ENCODE measurements at regions not wholly inside any gene's neighbourhood (a gene's known extent, or its start where the extent isn't known, plus 50 kb on each side); places are given as distances from the start of the nearest gene placed in this dataset.

DNA sequence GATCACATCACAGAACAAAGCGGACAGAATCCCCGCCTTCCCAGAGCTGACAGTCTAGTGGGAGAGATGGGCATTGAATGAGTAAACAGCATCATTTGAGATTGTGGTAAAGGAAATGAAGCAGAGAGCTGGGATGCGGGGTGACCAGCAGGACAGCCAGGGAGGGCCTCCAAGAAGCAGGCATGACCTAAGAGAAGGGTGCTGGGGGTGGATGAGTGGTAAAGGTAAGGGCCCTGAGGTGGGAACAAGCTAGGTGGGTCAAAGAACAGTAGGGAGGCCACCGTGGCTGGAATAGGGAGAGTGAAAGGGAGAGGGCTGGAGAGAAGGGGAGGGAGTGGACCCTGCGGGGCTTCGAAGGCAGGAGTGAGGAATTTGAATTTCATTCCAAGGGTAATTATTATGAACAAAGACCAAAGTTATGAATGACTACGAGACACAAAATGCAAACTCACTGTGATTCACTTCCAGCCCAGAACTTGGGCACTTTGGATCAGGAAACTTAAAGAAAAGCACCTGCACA is 61.4 kb downstream of the CEBPB start:
- TF ChIP-seq FOS (IDR thresholded peaks at IDR 0.05; ENCODE audit: borderline replicate concordance, insufficient read depth, low read length) (no peak), EZH2 (IDR thresholded peaks at IDR 0.05; ENCODE audit: borderline replicate concordance, low read depth, low read length, severe bottlenecking) (no peak), POLR2A (IDR thresholded peaks at IDR 0.05; ENCODE audit: low read depth, low read length) (no peak), GATA2 (IDR thresholded peaks at IDR 0.05; ENCODE audit: insufficient read depth, insufficient read length, low read depth, low read length) (no peak), JUN (IDR thresholded peaks at IDR 0.05; ENCODE audit: borderline replicate concordance, insufficient read depth, insufficient read length, low read depth) (no peak)
- TF ChIP-seq, protein P1, sequence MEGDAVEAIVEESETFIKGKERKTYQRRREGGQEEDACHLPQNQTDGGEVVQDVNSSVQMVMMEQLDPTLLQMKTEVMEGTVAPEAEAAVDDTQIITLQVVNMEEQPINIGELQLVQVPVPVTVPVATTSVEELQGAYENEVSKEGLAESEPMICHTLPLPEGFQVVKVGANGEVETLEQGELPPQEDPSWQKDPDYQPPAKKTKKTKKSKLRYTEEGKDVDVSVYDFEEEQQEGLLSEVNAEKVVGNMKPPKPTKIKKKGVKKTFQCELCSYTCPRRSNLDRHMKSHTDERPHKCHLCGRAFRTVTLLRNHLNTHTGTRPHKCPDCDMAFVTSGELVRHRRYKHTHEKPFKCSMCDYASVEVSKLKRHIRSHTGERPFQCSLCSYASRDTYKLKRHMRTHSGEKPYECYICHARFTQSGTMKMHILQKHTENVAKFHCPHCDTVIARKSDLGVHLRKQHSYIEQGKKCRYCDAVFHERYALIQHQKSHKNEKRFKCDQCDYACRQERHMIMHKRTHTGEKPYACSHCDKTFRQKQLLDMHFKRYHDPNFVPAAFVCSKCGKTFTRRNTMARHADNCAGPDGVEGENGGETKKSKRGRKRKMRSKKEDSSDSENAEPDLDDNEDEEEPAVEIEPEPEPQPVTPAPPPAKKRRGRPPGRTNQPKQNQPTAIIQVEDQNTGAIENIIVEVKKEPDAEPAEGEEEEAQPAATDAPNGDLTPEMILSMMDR (IDR thresholded peaks at IDR 0.05; ENCODE audit: extremely low read depth in 1 of 2, insufficient read depth in 1 of 2, low read depth in 1 of 2, low read length in 2 of 2), result no peak

Measured in endothelial cell of umbilical vein (primary cell).